CD4-positive, alpha-beta memory T cell (primary cell): ENCODE measurements at regions not wholly inside any gene's neighbourhood (a gene's known extent, or its start where the extent isn't known, plus 50 kb on each side); places are given as distances from the start of the nearest gene placed in this dataset.

Source experiments
- CTCF ChIA-PET: fragments of 350-600 bp; sonication (Branson Sonifier 250); formaldehyde crosslinking; loops from one replicate; lab custom pipeline; 2021; ENCODE audit warnings: inconsistent platforms; ENCODE audit not compliant: partially characterized antibody; lab: Charles Lee
- POLR2A ChIA-PET: fragments of 350-600 bp; sonication (Branson Sonifier 250); formaldehyde crosslinking; loops from one replicate; lab custom pipeline; 2021; ENCODE audit not compliant: partially characterized antibody; lab: Charles Lee
- DNase-seq, 5 donors: peaks; one replicate each; pipeline versions ENCODE4 v3.0.0 to v3.0.0-alpha.2; 2020 to 2022; ENCODE audit warnings: mixed read lengths in 1 of 5
- H3K27ac ChIP-seq: one replicate; pipeline ENCODE4 v1.7.0; 2013; ENCODE audit warnings: low read depth, low read length
- H3K27me3 ChIP-seq: 2 replicates; pipeline ENCODE4 v1.7.0; 2013; ENCODE audit warnings: mild to moderate bottlenecking, low read length, moderate library complexity; ENCODE audit not compliant: insufficient read depth
- H3K36me3 ChIP-seq: 2 replicates; pipeline ENCODE4 v1.7.0; 2013; ENCODE audit warnings: mild to moderate bottlenecking, low read length, moderate library complexity; ENCODE audit not compliant: insufficient read depth
- H3K4me1 ChIP-seq: 2 replicates; pipeline ENCODE4 v1.7.0; 2013; ENCODE audit warnings: mild to moderate bottlenecking, low read length, moderate library complexity; ENCODE audit not compliant: insufficient read depth
- H3K4me3 ChIP-seq, 2 donors: one replicate each; pipeline ENCODE4 v1.7.0; 2013; ENCODE audit warnings: low read length in 2 of 2, mild to moderate bottlenecking in 1 of 2
- H3K9me3 ChIP-seq, 2 donors: one replicate each; pipeline ENCODE4 v1.7.0; 2013; ENCODE audit warnings: low read length in 2 of 2, control low read depth in 1 of 2; ENCODE audit not compliant: control insufficient read depth in 1 of 2
- H3K27ac Mint-ChIP-seq, 7 donors: one replicate each; pipeline ENCODE4 v1.8.0; 2020 to 2021; ENCODE audit warnings: mixed read lengths in 7 of 7, mild to moderate bottlenecking in 6 of 7, inconsistent platforms in 3 of 7, moderate library complexity in 3 of 7
- H3K27me3 Mint-ChIP-seq, 2 donors: one replicate each; pipeline ENCODE4 v1.8.0; 2020 to 2021; ENCODE audit warnings: mixed read lengths in 2 of 2
- H3K36me3 Mint-ChIP-seq, 2 donors: one replicate each; pipeline ENCODE4 v1.8.0; 2020 to 2021; ENCODE audit warnings: mixed read lengths in 2 of 2, inconsistent platforms in 1 of 2, mild to moderate bottlenecking in 1 of 2
- H3K4me1 Mint-ChIP-seq, 4 donors: one replicate each; pipeline ENCODE4 v1.8.0; 2020 to 2021; ENCODE audit warnings: mixed read lengths in 4 of 4, mild to moderate bottlenecking in 1 of 4
- H3K4me3 Mint-ChIP-seq, 8 donors: one replicate each; pipeline ENCODE4 v1.8.0; 2020 to 2021; ENCODE audit warnings: mixed read lengths in 8 of 8, mild to moderate bottlenecking in 7 of 8, moderate library complexity in 6 of 8, inconsistent platforms in 3 of 8
- H3K9me3 Mint-ChIP-seq, 8 donors: one replicate each; pipeline ENCODE4 v1.8.0; 2020 to 2021; ENCODE audit warnings: mixed read lengths in 8 of 8, mild to moderate bottlenecking in 5 of 8, inconsistent platforms in 3 of 8, moderate library complexity in 1 of 8
- intact Hi-C: fragments of 100-400 bp; cut with micrococcal nuclease; formaldehyde crosslinking; loops from one replicate; pipeline ENCODE4 v1.15.1; 2023

DNA sequence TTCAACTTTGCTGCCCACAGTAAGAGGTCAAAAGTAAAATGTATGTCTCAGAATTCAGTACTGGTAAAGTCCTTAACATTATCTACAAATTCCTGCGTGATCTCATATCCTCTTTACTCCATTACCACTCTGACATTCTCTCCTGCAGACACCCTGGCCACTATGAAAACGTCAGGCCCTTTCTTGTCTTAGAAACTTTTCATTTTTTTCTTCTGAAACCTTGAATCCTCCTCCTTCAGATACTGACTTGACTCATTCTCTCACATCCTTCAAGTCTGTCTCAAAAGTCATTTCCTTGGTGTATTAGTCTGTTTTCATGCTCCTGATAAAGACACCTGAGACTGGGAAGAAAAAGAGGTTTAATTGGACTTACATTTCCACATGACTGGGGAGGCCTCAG, 262.3 kb downstream of the POU4F1 start:
- Mint-ChIP-seq H3K9me3 (peaks cover 0 to 3% (median 0%) of the 10 kb centered on the region in 8 donors), H3K36me3 (no peaks in the 10 kb centered on the region), H3K4me3 (no peak overlapping the region), H3K27me3 (no peaks in the 10 kb centered on the region), H3K27ac (no peak overlapping the region), H3K4me1 (no peaks in the 10 kb centered on the region)
- CTCF ChIA-PET: no interaction called here
- Histone ChIP-seq H3K4me3 (no peak overlapping the region), H3K27ac (no peak overlapping the region), H3K27me3 (no peaks in the 10 kb centered on the region), H3K4me1 (no peaks in the 10 kb centered on the region), H3K36me3 (no peaks in the 10 kb centered on the region), H3K9me3 (no peaks in the 10 kb centered on the region)
- intact Hi-C loops: no loop called here
- DNase-seq: no peak
- POLR2A ChIA-PET: no interaction called here

DNA sequence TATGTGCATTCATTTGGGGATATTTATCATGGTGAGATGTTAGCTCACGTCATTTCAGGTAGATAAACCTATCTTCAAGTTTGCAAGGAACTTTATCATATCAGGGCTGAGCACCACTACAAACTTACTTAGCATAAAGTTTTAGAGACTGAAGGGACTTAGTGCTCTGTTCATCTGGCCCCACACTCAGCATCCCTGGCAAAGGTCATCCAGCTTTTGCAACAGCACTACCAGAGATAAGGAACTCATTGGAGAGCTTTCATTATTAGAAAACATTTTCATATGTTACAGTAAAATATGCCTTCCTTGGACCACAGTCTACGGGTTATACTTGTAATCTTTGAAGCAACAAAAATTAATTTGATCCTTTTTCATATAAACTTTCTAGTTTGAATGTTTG, 263.4 kb downstream of the POU4F1 start:
- Histone ChIP-seq H3K27me3 (no peaks in the 10 kb centered on the region), H3K27ac (no peak overlapping the region), H3K4me1 (no peaks in the 10 kb centered on the region), H3K36me3 (no peaks in the 10 kb centered on the region), H3K4me3 (no peak overlapping the region), H3K9me3 (no peaks in the 10 kb centered on the region)
- H3K36me3 Mint-ChIP-seq: no peaks in the 10 kb centered on the region
- no peak overlapping the region for H3K27ac Mint-ChIP-seq
- H3K9me3 Mint-ChIP-seq: peaks cover 0 to 3% (median 0%) of the 10 kb centered on the region in 8 donors
- no peak for DNase-seq
- H3K27me3 Mint-ChIP-seq: no peaks in the 10 kb centered on the region
- POLR2A ChIA-PET: no interaction called here
- no peak overlapping the region for H3K4me3 Mint-ChIP-seq
- CTCF ChIA-PET: no interaction called here
- no peaks in the 10 kb centered on the region for H3K4me1 Mint-ChIP-seq
- intact Hi-C loops: no loop called here

DNA sequence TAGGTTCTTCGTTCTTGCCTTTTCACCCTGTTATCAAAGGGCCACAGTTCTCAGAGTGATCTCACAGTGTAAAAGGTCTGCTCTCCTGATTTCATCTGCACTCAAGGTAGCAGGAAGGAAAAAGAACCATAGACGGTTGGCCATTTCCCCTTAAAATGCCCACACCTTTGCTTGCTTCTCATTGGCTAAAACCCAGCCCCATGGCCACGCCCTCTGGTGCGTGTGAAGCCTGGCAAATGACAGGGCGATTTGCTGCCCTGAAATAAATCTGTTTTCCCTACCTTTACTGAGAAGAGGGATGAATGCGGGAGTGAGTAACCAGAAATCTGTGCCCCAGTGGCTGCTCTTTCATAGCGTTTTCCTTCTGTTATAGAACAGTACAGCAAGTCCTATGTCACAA, 269.3 kb downstream of the POU4F1 start:
- H3K27me3 Mint-ChIP-seq: no peaks in the 10 kb centered on the region
- intact Hi-C loops: no loop called here
- no peaks in the 10 kb centered on the region for H3K4me1 Mint-ChIP-seq
- ChIA-PET CTCF (no interaction called here), POLR2A (no interaction called here)
- no peaks in the 10 kb centered on the region for H3K36me3 ChIP-seq
- H3K36me3 Mint-ChIP-seq: no peaks in the 10 kb centered on the region
- no peak overlapping the region for H3K4me3 Mint-ChIP-seq
- no peak overlapping the region for H3K4me3 ChIP-seq
- DNase-seq: no peak
- H3K4me1 ChIP-seq: no peaks in the 10 kb centered on the region
- H3K27ac ChIP-seq: no peak overlapping the region
- no peaks in the 10 kb centered on the region for H3K27me3 ChIP-seq
- no peaks in the 10 kb centered on the region for H3K9me3 ChIP-seq
- no peak overlapping the region for H3K27ac Mint-ChIP-seq
- no peaks in the 10 kb centered on the region for H3K9me3 Mint-ChIP-seq

DNA sequence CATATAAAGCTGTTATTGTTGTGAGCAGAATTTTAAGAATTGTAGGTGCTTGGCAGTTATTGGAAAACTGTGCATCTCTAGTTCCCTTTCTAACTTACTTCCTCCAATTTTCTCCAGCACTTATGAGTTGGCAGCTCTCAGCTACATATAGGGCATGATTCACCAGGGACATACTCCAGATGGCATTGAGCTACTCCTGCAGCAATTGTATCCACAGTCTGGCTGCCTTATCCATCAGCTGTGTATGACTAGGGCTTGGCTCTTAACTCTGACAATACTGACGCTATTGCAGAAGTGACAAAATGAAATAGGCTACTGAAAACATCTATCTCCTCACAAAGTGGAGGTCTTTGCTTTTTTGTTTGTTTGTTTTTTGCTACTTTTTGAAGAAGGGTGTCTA, 276.7 kb downstream of the POU4F1 start:
- no peaks in the 10 kb centered on the region for H3K27me3 Mint-ChIP-seq
- no peaks in the 10 kb centered on the region for H3K4me1 Mint-ChIP-seq
- CTCF ChIA-PET: no interaction called here
- Histone ChIP-seq H3K36me3 (no peaks in the 10 kb centered on the region), H3K4me3 (no peak overlapping the region), H3K27me3 (no peaks in the 10 kb centered on the region), H3K9me3 (no peaks in the 10 kb centered on the region), H3K27ac (no peak overlapping the region), H3K4me1 (no peaks in the 10 kb centered on the region)
- H3K9me3 Mint-ChIP-seq: no peaks in the 10 kb centered on the region
- intact Hi-C loops: no loop called here
- no peak overlapping the region for H3K4me3 Mint-ChIP-seq
- H3K27ac Mint-ChIP-seq: no peak overlapping the region
- DNase-seq: no peak
- H3K36me3 Mint-ChIP-seq: no peaks in the 10 kb centered on the region
- POLR2A ChIA-PET: no interaction called here

DNA sequence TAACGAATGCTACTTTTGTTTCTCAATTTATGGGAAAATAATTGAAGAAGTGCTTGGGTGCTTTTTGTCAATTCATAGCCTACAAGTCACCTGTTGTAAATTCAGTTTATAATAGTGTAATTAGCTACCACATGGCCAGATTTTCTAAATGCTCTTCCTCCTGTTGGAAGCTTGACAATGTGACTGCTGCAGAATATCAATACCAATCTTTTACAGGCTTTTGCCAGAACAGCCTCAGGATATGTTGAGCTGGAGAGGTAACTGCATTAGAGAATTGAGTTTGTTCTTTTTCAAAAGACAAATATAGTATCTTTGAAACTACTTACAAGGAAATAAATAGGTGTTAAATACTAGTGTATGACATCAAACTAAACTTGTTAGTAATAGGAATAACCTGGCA, 277.8 kb downstream of the POU4F1 start:
- CTCF ChIA-PET: no interaction called here
- H3K4me3 ChIP-seq: no peak overlapping the region
- no peaks in the 10 kb centered on the region for H3K4me1 Mint-ChIP-seq
- H3K36me3 ChIP-seq: no peaks in the 10 kb centered on the region
- intact Hi-C loops: no loop called here
- no peaks in the 10 kb centered on the region for H3K4me1 ChIP-seq
- DNase-seq: no peak
- no peak overlapping the region for H3K27ac ChIP-seq
- POLR2A ChIA-PET: no interaction called here
- no peaks in the 10 kb centered on the region for H3K27me3 Mint-ChIP-seq
- no peaks in the 10 kb centered on the region for H3K9me3 ChIP-seq
- H3K4me3 Mint-ChIP-seq: no peak overlapping the region
- H3K27ac Mint-ChIP-seq: no peak overlapping the region
- H3K36me3 Mint-ChIP-seq: no peaks in the 10 kb centered on the region
- no peaks in the 10 kb centered on the region for H3K9me3 Mint-ChIP-seq
- H3K27me3 ChIP-seq: no peaks in the 10 kb centered on the region

DNA sequence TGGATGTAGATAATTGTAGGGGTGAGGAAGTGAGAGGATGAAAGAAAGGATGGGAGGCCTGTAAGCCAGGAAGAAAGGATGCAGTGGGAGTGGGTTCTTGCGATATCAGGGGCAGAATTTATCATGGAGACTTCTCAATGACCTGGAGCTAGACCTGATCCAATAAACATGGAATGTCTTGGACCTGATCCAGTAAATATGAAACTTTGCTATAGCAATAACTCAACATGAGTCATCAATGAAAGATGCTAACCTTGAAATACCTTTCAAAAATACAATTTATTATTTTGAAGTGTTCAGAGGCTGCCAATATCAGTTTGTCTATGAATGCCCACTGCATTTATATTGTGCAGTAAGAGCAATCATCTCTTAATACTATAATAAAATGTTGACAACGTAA, 279.5 kb downstream of the POU4F1 start:
- H3K27me3 Mint-ChIP-seq: no peaks in the 10 kb centered on the region
- H3K27ac Mint-ChIP-seq: no peak overlapping the region
- H3K4me3 ChIP-seq: no peak overlapping the region
- ChIA-PET CTCF (no interaction called here), POLR2A (no interaction called here)
- no peaks in the 10 kb centered on the region for H3K9me3 Mint-ChIP-seq
- H3K27ac ChIP-seq: no peak overlapping the region
- no peaks in the 10 kb centered on the region for H3K27me3 ChIP-seq
- DNase-seq: no peak
- H3K4me1 ChIP-seq: no peaks in the 10 kb centered on the region
- no peak overlapping the region for H3K4me3 Mint-ChIP-seq
- no peaks in the 10 kb centered on the region for H3K36me3 ChIP-seq
- intact Hi-C loops: no loop called here
- no peaks in the 10 kb centered on the region for H3K9me3 ChIP-seq
- no peaks in the 10 kb centered on the region for H3K36me3 Mint-ChIP-seq
- no peaks in the 10 kb centered on the region for H3K4me1 Mint-ChIP-seq

DNA sequence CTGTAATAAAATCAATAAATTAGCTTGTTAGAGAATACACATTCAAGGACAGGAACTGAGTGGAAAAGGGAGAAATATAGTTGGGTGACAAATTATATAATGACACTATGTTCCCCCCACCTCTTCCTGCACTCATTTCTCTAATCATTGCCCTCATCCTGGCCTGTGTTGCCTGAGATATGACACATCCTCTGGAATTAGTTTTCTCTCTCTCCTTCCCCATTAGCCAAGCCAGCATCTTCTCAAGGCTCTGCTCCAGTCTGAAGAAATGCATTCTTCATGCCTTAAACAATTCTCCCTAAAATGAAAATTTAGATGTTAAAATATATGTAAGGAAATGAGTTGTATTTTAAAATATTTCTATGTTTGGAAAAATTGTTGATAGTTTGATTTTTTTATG, 280.3 kb downstream of the POU4F1 start:
- POLR2A ChIA-PET: no interaction called here
- H3K4me3 Mint-ChIP-seq: no peak overlapping the region

DNA sequence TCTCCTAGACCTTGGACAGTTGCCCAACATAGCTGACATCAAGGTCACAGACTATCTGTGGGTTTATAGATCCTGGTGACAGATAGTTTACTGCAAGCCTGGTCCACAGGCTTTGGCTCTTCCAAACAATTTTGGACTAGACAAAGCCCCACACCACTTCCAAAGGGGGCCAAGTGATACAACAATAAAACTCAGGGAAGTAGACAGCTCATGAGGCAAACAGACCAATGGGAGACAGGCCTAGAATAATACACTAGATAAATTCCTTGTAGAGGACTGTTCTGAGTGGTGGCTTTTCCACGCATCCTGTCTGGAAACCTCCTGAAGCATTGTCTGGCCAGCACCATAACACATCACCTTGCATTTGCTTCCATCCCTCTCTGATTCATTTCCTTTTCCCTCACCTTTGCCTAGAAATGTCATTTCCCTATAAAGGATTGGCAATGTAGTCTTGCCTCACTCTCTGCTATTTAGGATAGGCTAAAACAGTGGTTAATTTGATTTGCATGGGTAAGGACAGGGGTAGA, 284.2 kb downstream of the POU4F1 start:
- H3K36me3 ChIP-seq: no peaks in the 10 kb centered on the region
- no peaks in the 10 kb centered on the region for H3K27me3 ChIP-seq
- Mint-ChIP-seq H3K27ac (no peak overlapping the region), H3K4me1 (no peaks in the 10 kb centered on the region), H3K36me3 (no peaks in the 10 kb centered on the region), H3K27me3 (no peaks in the 10 kb centered on the region), H3K9me3 (peaks cover 0 to 1% (median 0%) of the 10 kb centered on the region in 8 donors), H3K4me3 (no peak overlapping the region)
- H3K27ac ChIP-seq: no peak overlapping the region
- no peaks in the 10 kb centered on the region for H3K9me3 ChIP-seq
- DNase-seq: no peak
- no peaks in the 10 kb centered on the region for H3K4me1 ChIP-seq
- H3K4me3 ChIP-seq: no peak overlapping the region
- CTCF ChIA-PET: no interaction called here
- intact Hi-C loops: loop anchor here (5.0 kb wide), 1 partner anchor 658 kb away; no protein-coding TSS in a partner anchor
- POLR2A ChIA-PET: no interaction called here

More for the DNA sequence above, 280.3 kb downstream of the POU4F1 start:
- H3K36me3 ChIP-seq: no peaks in the 10 kb centered on the region
- no peak for DNase-seq
- CTCF ChIA-PET: no interaction called here
- H3K27ac Mint-ChIP-seq: no peak overlapping the region
- no peaks in the 10 kb centered on the region for H3K9me3 ChIP-seq
- no peak overlapping the region for H3K4me3 ChIP-seq
- no peaks in the 10 kb centered on the region for H3K9me3 Mint-ChIP-seq
- H3K4me1 Mint-ChIP-seq: no peaks in the 10 kb centered on the region
- no peaks in the 10 kb centered on the region for H3K27me3 Mint-ChIP-seq
- no peak overlapping the region for H3K27ac ChIP-seq
- H3K36me3 Mint-ChIP-seq: no peaks in the 10 kb centered on the region
- no peaks in the 10 kb centered on the region for H3K27me3 ChIP-seq
- intact Hi-C loops: no loop called here
- H3K4me1 ChIP-seq: no peaks in the 10 kb centered on the region
